Natural killer cell (primary cell): ENCODE measurements at regions not wholly inside any gene's neighbourhood (a gene's known extent, or its start where the extent isn't known, plus 50 kb on each side); places are given as distances from the start of the nearest gene placed in this dataset.

ENCODE experiments used
- ATAC-seq, 3 donors: fragments of 150-1000 bp in 2 of 3; fragments of 200-7000 bp in 1 of 3; cut with Tn5 transposase; 1 replicate in 1 of 3; 2 replicates in 2 of 3; pipeline ENCODE4 v1.10.0; 2021; ENCODE audit warnings: mild to moderate bottlenecking in 2 of 3, moderate library complexity in 2 of 3
- DNase-seq, 2 donors: peaks; one replicate each; pipeline versions ENCODE4 v3.0.0 to v3.0.0-alpha.2; 2013 to 2021; ENCODE audit warnings: mixed read lengths in 1 of 2
- H3K27ac ChIP-seq: one replicate; pipeline ENCODE4 v1.5.1; 2013; ENCODE audit warnings: mild to moderate bottlenecking, low read length
- H3K27me3 ChIP-seq: one replicate; pipeline ENCODE4 v1.6.1; 2013; ENCODE audit warnings: low read length; ENCODE audit not compliant: control insufficient read depth, insufficient read depth
- H3K36me3 ChIP-seq: one replicate; pipeline ENCODE4 v1.6.1; 2013; ENCODE audit warnings: low read length; ENCODE audit not compliant: control insufficient read depth, insufficient read depth
- H3K4me1 ChIP-seq: one replicate; pipeline ENCODE4 v1.6.1; 2013; ENCODE audit warnings: low read length; ENCODE audit not compliant: control insufficient read depth, insufficient read depth
- H3K4me3 ChIP-seq: one replicate; pipeline ENCODE4 v1.5.1; 2013; ENCODE audit warnings: low read length
- H3K9me3 ChIP-seq: one replicate; pipeline ENCODE4 v1.6.1; 2013; ENCODE audit warnings: low read length; ENCODE audit not compliant: control insufficient read depth, insufficient read depth
- H3K27ac Mint-ChIP-seq, 2 donors: one replicate each; pipeline ENCODE4 v1.8.0; 2022; ENCODE audit warnings: mild to moderate bottlenecking in 2 of 2, mixed read lengths in 2 of 2, moderate library complexity in 1 of 2
- H3K27me3 Mint-ChIP-seq, 2 donors: one replicate each; pipeline ENCODE4 v1.8.0; 2022; ENCODE audit warnings: low read depth in 2 of 2, mixed read lengths in 2 of 2
- H3K36me3 Mint-ChIP-seq: one replicate; pipeline ENCODE4 v1.8.0; 2022; ENCODE audit warnings: mixed read lengths
- H3K4me1 Mint-ChIP-seq, 2 donors: one replicate each; pipeline ENCODE4 v1.8.0; 2022; ENCODE audit warnings: mixed read lengths in 2 of 2
- H3K4me3 Mint-ChIP-seq: one replicate; pipeline ENCODE4 v1.8.0; 2022; ENCODE audit warnings: mild to moderate bottlenecking, moderate library complexity, mixed read lengths
- H3K9me3 Mint-ChIP-seq, 2 donors: one replicate each; pipeline ENCODE4 v1.8.0; 2022; ENCODE audit warnings: mixed read lengths in 2 of 2
- WGBS: methylation state at CpG from one replicate; pipeline ENCODE4 v1.1.7; 2013; ENCODE audit warnings: missing lambda C conversion rate; ENCODE audit not compliant: insufficient coverage; 5-methylcytosine and 5-hydroxymethylcytosine counted together
- intact Hi-C: fragments of 100-400 bp; cut with micrococcal nuclease; formaldehyde crosslinking; loops from one replicate; pipeline ENCODE4 v1.14.2; 2022
- TF ChIP-seq, protein P1 (sequence below): fragments of 200-600 bp; IDR thresholded peaks from one replicate; pipeline ENCODE4 v1.8.0; 2022; ENCODE audit warnings: antibody characterized with exemption

- Histone ChIP-seq H3K4me1 (no peaks in the 10 kb centered on the region), H3K4me3 (no peak overlapping the region), H3K27ac (no peak overlapping the region), H3K36me3 (no peaks in the 10 kb centered on the region), H3K9me3 (no peaks in the 10 kb centered on the region), H3K27me3 (no peaks in the 10 kb centered on the region)
- Mint-ChIP-seq H3K9me3 (peaks cover 4% of the 10 kb centered on the region in 2 donors), H3K4me3 (no peak overlapping the region), H3K27me3 (no peaks in the 10 kb centered on the region), H3K27ac (no peak overlapping the region), H3K4me1 (no peaks in the 10 kb centered on the region), H3K36me3 (no peaks in the 10 kb centered on the region)
- DNase-seq (no peak), ATAC-seq (no peak)
- TF ChIP-seq, protein P1, sequence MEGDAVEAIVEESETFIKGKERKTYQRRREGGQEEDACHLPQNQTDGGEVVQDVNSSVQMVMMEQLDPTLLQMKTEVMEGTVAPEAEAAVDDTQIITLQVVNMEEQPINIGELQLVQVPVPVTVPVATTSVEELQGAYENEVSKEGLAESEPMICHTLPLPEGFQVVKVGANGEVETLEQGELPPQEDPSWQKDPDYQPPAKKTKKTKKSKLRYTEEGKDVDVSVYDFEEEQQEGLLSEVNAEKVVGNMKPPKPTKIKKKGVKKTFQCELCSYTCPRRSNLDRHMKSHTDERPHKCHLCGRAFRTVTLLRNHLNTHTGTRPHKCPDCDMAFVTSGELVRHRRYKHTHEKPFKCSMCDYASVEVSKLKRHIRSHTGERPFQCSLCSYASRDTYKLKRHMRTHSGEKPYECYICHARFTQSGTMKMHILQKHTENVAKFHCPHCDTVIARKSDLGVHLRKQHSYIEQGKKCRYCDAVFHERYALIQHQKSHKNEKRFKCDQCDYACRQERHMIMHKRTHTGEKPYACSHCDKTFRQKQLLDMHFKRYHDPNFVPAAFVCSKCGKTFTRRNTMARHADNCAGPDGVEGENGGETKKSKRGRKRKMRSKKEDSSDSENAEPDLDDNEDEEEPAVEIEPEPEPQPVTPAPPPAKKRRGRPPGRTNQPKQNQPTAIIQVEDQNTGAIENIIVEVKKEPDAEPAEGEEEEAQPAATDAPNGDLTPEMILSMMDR = no peak
- intact Hi-C loops = no loop called here
- 79% methylated on average over 4 of the region's 4 CpGs for WGBS
Observed at GRCh38 chr16:59907611-59908010, 1173.5 kb upstream of the GOT2 start.

DNA sequence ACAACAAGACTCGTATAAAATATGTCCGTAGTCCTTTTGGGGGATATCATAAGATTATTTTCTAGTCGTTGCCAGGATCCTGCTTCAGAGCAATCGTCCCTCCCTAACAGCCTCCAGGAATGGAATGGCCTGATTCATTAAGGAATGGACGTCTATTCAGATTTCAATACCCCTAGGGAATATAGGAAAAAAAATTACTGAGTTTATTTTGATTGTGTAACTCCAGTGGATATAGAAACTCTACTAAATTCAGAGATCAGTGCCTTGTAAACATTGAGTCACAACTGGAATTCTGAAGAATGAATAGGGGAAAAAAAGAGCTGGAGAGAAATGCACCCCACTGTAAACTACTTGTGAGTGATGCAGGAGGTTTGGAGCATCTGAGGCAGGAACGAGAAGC, 1171.5 kb upstream of the GOT2 start:
- no peak overlapping the region for H3K27ac ChIP-seq
- H3K27me3 ChIP-seq = no peaks in the 10 kb centered on the region
- H3K27me3 Mint-ChIP-seq = no peaks in the 10 kb centered on the region
- 75% methylated on average over 3 of the region's 6 CpGs for WGBS
- no peak overlapping the region for H3K4me3 Mint-ChIP-seq
- no peaks in the 10 kb centered on the region for H3K36me3 ChIP-seq
- TF ChIP-seq, protein P1 = no peak
- DNase-seq (no peak), ATAC-seq (no peak)
- intact Hi-C loops = no loop called here
- H3K36me3 Mint-ChIP-seq = no peaks in the 10 kb centered on the region
- H3K27ac Mint-ChIP-seq = no peak overlapping the region
- H3K9me3 ChIP-seq = no peaks in the 10 kb centered on the region
- no peak overlapping the region for H3K4me3 ChIP-seq
- H3K9me3 Mint-ChIP-seq = peaks cover 0 to 2% of the 10 kb centered on the region in 2 donors
- no peaks in the 10 kb centered on the region for H3K4me1 ChIP-seq
- no peaks in the 10 kb centered on the region for H3K4me1 Mint-ChIP-seq

GRCh38 chr16:59905131-59905530, 1171.0 kb upstream of the GOT2 start:
- Mint-ChIP-seq H3K9me3 (peaks cover 0 to 2% of the 10 kb centered on the region in 2 donors), H3K27me3 (no peaks in the 10 kb centered on the region), H3K27ac (no peak overlapping the region), H3K4me3 (no peak overlapping the region), H3K4me1 (no peaks in the 10 kb centered on the region), H3K36me3 (no peaks in the 10 kb centered on the region)
- DNase-seq (no peak), ATAC-seq (no peak)
- H3K27ac ChIP-seq = no peak overlapping the region
- H3K36me3 ChIP-seq = no peaks in the 10 kb centered on the region
- no peaks in the 10 kb centered on the region for H3K27me3 ChIP-seq
- H3K4me3 ChIP-seq = no peak overlapping the region
- WGBS = 72% methylated on average over 2 of the region's 2 CpGs
- TF ChIP-seq, protein P1 = no peak
- intact Hi-C loops = no loop called here
- no peaks in the 10 kb centered on the region for H3K4me1 ChIP-seq
- H3K9me3 ChIP-seq = no peaks in the 10 kb centered on the region

GRCh38 chr16:59899940-59900339, 1165.8 kb upstream of the GOT2 start:
- Mint-ChIP-seq H3K4me1 (no peaks in the 10 kb centered on the region), H3K4me3 (no peak overlapping the region), H3K36me3 (peaks cover 15% of the 10 kb centered on the region), H3K9me3 (peaks cover 4 to 11% of the 10 kb centered on the region in 2 donors), H3K27me3 (no peaks in the 10 kb centered on the region), H3K27ac (no peak overlapping the region)
- H3K9me3 ChIP-seq = peaks cover 5% of the 10 kb centered on the region
- no peak overlapping the region for H3K27ac ChIP-seq
- intact Hi-C loops = no loop called here
- H3K4me3 ChIP-seq = no peak overlapping the region
- ATAC-seq (no peak), DNase-seq (no peak)
- TF ChIP-seq, protein P1 = no peak
- no peaks in the 10 kb centered on the region for H3K36me3 ChIP-seq
- WGBS = 78% methylated on average over 2 of the region's 2 CpGs
- no peaks in the 10 kb centered on the region for H3K27me3 ChIP-seq
- no peaks in the 10 kb centered on the region for H3K4me1 ChIP-seq
